Keratinocyte (primary cell): ENCODE measurements at regions not wholly inside any gene's neighbourhood (a gene's known extent, or its start where the extent isn't known, plus 50 kb on each side); places are given as distances from the start of the nearest gene placed in this dataset.
A peak's percentile ranks its signal among the peaks of the same experiment; 100 is the strongest.

Experiments used
- DNase-seq: peaks from one replicate; pipeline ENCODE4 v3.0.0-alpha.2; 2011; ENCODE audit warnings: low read depth, missing footprints, low spot score
- FAIRE-seq: peaks from 2 replicates; lab custom pipeline; 2011; peaks lifted over from hg19 to GRCh38; lab: Jason Lieb, UNC
- H2AFZ ChIP-seq: 2 replicates; pipeline ENCODE4 v1.6.0; 2012; ENCODE audit warnings: low read length, control low read depth, inconsistent platforms; ENCODE audit not compliant: control insufficient read depth
- H3K27ac ChIP-seq: 2 replicates; pipeline ENCODE4 v1.5.1; 2011; ENCODE audit warnings: low read length; ENCODE audit not compliant: control insufficient read depth, insufficient read depth
- H3K27me3 ChIP-seq: 3 replicates; pipeline ENCODE4 v1.6.0; 2011; ENCODE audit warnings: low read length; ENCODE audit not compliant: control insufficient read depth, insufficient read depth; ENCODE audit errors: extremely low read depth
- H3K36me3 ChIP-seq, 2 experiments: 2 replicates in 1 of 2; 3 replicates in 1 of 2; pipeline ENCODE4 v1.5.1; 2011; ENCODE audit warnings: low read length in 2 of 2, mild to moderate bottlenecking in 1 of 2; ENCODE audit not compliant: control insufficient read depth in 2 of 2, insufficient read depth in 2 of 2; ENCODE audit errors: extremely low read depth in 1 of 2
- H3K4me1 ChIP-seq: 3 replicates; pipeline ENCODE4 v1.5.1; 2011; ENCODE audit warnings: low read length; ENCODE audit not compliant: control insufficient read depth, insufficient read depth; ENCODE audit errors: extremely low read depth
- H3K4me2 ChIP-seq: 3 replicates; pipeline ENCODE4 v1.6.0; 2011; ENCODE audit warnings: low read depth, low read length; ENCODE audit not compliant: control insufficient read depth, insufficient read depth; ENCODE audit errors: extremely low read depth
- H3K4me3 ChIP-seq, 3 experiments: fragments of 200-600 bp in 1 of 3; sonication (generic) in 1 of 3; 2 replicates in 2 of 3; 3 replicates in 1 of 3; pipeline ENCODE4 v1.5.1; 2011 to 2016; ENCODE audit warnings: low read length in 3 of 3, mild to moderate bottlenecking in 3 of 3, control low read depth in 2 of 3, inconsistent platforms in 1 of 3, low read depth in 1 of 3, mixed read lengths in 1 of 3, mixed run types in 1 of 3, moderate library complexity in 1 of 3; ENCODE audit not compliant: control insufficient read depth in 2 of 3, insufficient read depth in 2 of 3; ENCODE audit errors: extremely low read depth in 1 of 3
- H3K79me2 ChIP-seq: 2 replicates; pipeline ENCODE4 v1.6.0; 2012; ENCODE audit warnings: low read length; ENCODE audit not compliant: control insufficient read depth, insufficient read depth
- H3K9ac ChIP-seq: 3 replicates; pipeline ENCODE4 v1.6.0; 2011; ENCODE audit warnings: low read length; ENCODE audit not compliant: control insufficient read depth, insufficient read depth; ENCODE audit errors: extremely low read depth
- H3K9me1 ChIP-seq: 3 replicates; pipeline ENCODE4 v1.6.0; 2011; ENCODE audit warnings: low read length; ENCODE audit not compliant: control insufficient read depth, insufficient read depth; ENCODE audit errors: extremely low read depth
- H3K9me3 ChIP-seq: 2 replicates; pipeline ENCODE4 v1.5.1; 2012; ENCODE audit warnings: low read depth, low read length; ENCODE audit not compliant: control insufficient read depth
- H4K20me1 ChIP-seq: 3 replicates; pipeline ENCODE4 v1.6.0; 2011; ENCODE audit warnings: low read length; ENCODE audit not compliant: control insufficient read depth, insufficient read depth; ENCODE audit errors: extremely low read depth
- EZH2 ChIP-seq: IDR thresholded peaks from one replicate; pipeline ENCODE4 v1.6.1; 2012; ENCODE audit warnings: inconsistent platforms, mild to moderate bottlenecking, low read length, moderate library complexity
- dilution Hi-C: fragments of 300-500 bp; cut with MboI; formaldehyde crosslinking; loops from one replicate; pipeline ENCODE4 v1.7.0; 2020; ENCODE audit warnings: low sequenced_read_pairs; ENCODE audit not compliant: extremely low pct_ligation_motif_present
- TF ChIP-seq, protein P1 (sequence below), 3 experiments: IDR thresholded peaks in 1 of 3; conservative IDR thresholded peaks in 1 of 3; optimal IDR thresholded peaks in 1 of 3; 2 replicates in 2 of 3; 3 replicates in 1 of 3; pipeline versions ENCODE3 to v1.5.1; 2011; ENCODE audit warnings: low read length in 3 of 3, mild to moderate bottlenecking in 3 of 3, moderate library complexity in 2 of 3, control low read depth in 1 of 3, inconsistent platforms in 1 of 3; ENCODE audit not compliant: insufficient read depth in 2 of 3; ENCODE audit errors: extremely low read depth in 1 of 3

- no peak overlapping the region for H3K9ac ChIP-seq
- H3K27me3 ChIP-seq: no peaks in the 10 kb centered on the region
- peak; percentile 91 for FAIRE-seq
- no peaks in the 10 kb centered on the region for H4K20me1 ChIP-seq
- H3K4me2 ChIP-seq: peak overlapping the region; percentile 52
- no peak overlapping the region for H3K27ac ChIP-seq
- H3K9me1 ChIP-seq: no peaks in the 10 kb centered on the region
- DNase-seq: no peak
- peaks cover 7% of the 10 kb centered on the region for H3K4me1 ChIP-seq
- H3K9me3 ChIP-seq: no peaks in the 10 kb centered on the region
- H3K36me3 ChIP-seq: no peaks in the 10 kb centered on the region
- TF ChIP-seq, protein P1, sequence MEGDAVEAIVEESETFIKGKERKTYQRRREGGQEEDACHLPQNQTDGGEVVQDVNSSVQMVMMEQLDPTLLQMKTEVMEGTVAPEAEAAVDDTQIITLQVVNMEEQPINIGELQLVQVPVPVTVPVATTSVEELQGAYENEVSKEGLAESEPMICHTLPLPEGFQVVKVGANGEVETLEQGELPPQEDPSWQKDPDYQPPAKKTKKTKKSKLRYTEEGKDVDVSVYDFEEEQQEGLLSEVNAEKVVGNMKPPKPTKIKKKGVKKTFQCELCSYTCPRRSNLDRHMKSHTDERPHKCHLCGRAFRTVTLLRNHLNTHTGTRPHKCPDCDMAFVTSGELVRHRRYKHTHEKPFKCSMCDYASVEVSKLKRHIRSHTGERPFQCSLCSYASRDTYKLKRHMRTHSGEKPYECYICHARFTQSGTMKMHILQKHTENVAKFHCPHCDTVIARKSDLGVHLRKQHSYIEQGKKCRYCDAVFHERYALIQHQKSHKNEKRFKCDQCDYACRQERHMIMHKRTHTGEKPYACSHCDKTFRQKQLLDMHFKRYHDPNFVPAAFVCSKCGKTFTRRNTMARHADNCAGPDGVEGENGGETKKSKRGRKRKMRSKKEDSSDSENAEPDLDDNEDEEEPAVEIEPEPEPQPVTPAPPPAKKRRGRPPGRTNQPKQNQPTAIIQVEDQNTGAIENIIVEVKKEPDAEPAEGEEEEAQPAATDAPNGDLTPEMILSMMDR (optimal IDR thresholded peaks at IDR 0.05 in 1 of 3, IDR thresholded peaks at IDR 0.05 in 1 of 3, conservative IDR thresholded peaks at IDR 0.05 in 1 of 3; ENCODE audit: extremely low read depth in 1 of 3, insufficient read depth in 2 of 3, low read length in 3 of 3): no peak
- TF ChIP-seq EZH2: no peak
- H3K79me2 ChIP-seq: no peaks in the 10 kb centered on the region
- dilution Hi-C loops: no loop called here
- H3K4me3 ChIP-seq: no peak overlapping the region
- no peak overlapping the region for H2AFZ ChIP-seq
Observed at GRCh38 chr11:10982704-10983510, 125.1 kb upstream of the ZBED5 start.

- H2AFZ ChIP-seq: no peak overlapping the region
- no peaks in the 10 kb centered on the region for H3K9me1 ChIP-seq
- TF ChIP-seq, protein P1 (optimal IDR thresholded peaks at IDR 0.05 in 1 of 3, IDR thresholded peaks at IDR 0.05 in 1 of 3, conservative IDR thresholded peaks at IDR 0.05 in 1 of 3; ENCODE audit: extremely low read depth in 1 of 3, insufficient read depth in 2 of 3, low read length in 3 of 3): no peak
- TF ChIP-seq EZH2: no peak
- no peak overlapping the region for H3K4me3 ChIP-seq
- no peaks in the 10 kb centered on the region for H3K9me3 ChIP-seq
- H3K79me2 ChIP-seq: no peaks in the 10 kb centered on the region
- H3K36me3 ChIP-seq: no peaks in the 10 kb centered on the region
- H3K4me1 ChIP-seq: peaks cover 7% of the 10 kb centered on the region
- no peak overlapping the region for H3K27ac ChIP-seq
- H3K9ac ChIP-seq: no peak overlapping the region
- FAIRE-seq: no peak
- no peaks in the 10 kb centered on the region for H3K27me3 ChIP-seq
- DNase-seq: no peak
- no peak overlapping the region for H3K4me2 ChIP-seq
- no peaks in the 10 kb centered on the region for H4K20me1 ChIP-seq
- dilution Hi-C loops: no loop called here
Observed at GRCh38 chr11:10979529-10979928, 121.7 kb upstream of the ZBED5 start.
